ENCODE measurements at regions not wholly inside any gene's neighbourhood (a gene's known extent, or its start where the extent isn't known, plus 50 kb on each side); places are given as distances from the start of the nearest gene placed in this dataset.

- intact Hi-C loops (cut with micrococcal nuclease), result no loop called here
- ATAC-seq (no peak), DNase-seq (ENCODE audit: low read depth, low spot score) (no peak)
- ChIA-PET CTCF (no interaction called here), RAD21 (ENCODE audit: low non-redundant PET in 1 of 2, low total read pairs in 2 of 2, uncharacterized antibody in 2 of 2, unreplicated experiment in 2 of 2) (no interaction called here), POLR2A (no interaction called here)
- Histone ChIP-seq H3K36me3 (ENCODE audit: control insufficient read depth in 1 of 2, insufficient read depth in 2 of 2, low read length in 2 of 2) (no peaks in the 10 kb centered on the region), H3K9me2 (ENCODE audit: insufficient read depth) (no peaks in the 10 kb centered on the region), H3K27me3 (ENCODE audit: insufficient read depth, low read length) (peaks cover 90% of the 10 kb centered on the region), H3K4me3 (replicated peaks in 1 of 2; ENCODE audit: low read depth in 1 of 2, low read length in 2 of 2) (no peak overlapping the region), H3K4me1 (ENCODE audit: control insufficient read depth in 1 of 2, insufficient read depth in 2 of 2, low read length in 2 of 2) (no peaks in the 10 kb centered on the region), H4K20me1 (ENCODE audit: insufficient read depth) (no peaks in the 10 kb centered on the region), H3K9me3 (ENCODE audit: control insufficient read depth in 1 of 2, insufficient read depth in 1 of 2, low read depth in 1 of 2, low read length in 2 of 2) (no peaks in the 10 kb centered on the region), H3K9ac (ENCODE audit: low read length) (no peak overlapping the region), H3K27ac (ENCODE audit: low read depth, low read length) (no peak overlapping the region), H3K79me2 (ENCODE audit: insufficient read depth, low read length) (no peaks in the 10 kb centered on the region), H2AFZ (ENCODE audit: low read depth, low read length, poor library complexity, severe bottlenecking) (no peak overlapping the region), H3K4me2 (ENCODE audit: low read length) (no peak overlapping the region)
- TF ChIP-seq MAX (IDR thresholded peaks at IDR 0.05) (no peak), EZH2phosphoT487 (IDR thresholded peaks at IDR 0.05; ENCODE audit: borderline replicate concordance) (no peak), POLR2A (IDR thresholded peaks at IDR 0.05; ENCODE audit: borderline replicate concordance, extremely low read depth, insufficient read depth, insufficient read length) (no peak), ELF1 (IDR thresholded peaks at IDR 0.05; ENCODE audit: borderline replicate concordance, low read depth) (no peak), POLR2AphosphoS5 (IDR thresholded peaks at IDR 0.05; ENCODE audit: low read depth, low read length) (no peak), ZNF274 (IDR thresholded peaks at IDR 0.05; ENCODE audit: low read depth, low read length) (no peak), SRF (IDR thresholded peaks at IDR 0.05; ENCODE audit: low read depth) (no peak), ATF3 (IDR thresholded peaks at IDR 0.05) (no peak), REST (IDR thresholded peaks at IDR 0.05; ENCODE audit: low read depth) (no peak), SIN3A (IDR thresholded peaks at IDR 0.05; ENCODE audit: low read depth) (no peak), EGR1 (IDR thresholded peaks at IDR 0.05; ENCODE audit: low read depth) (no peak), ZBTB33 (IDR thresholded peaks at IDR 0.05; ENCODE audit: extremely low read depth, insufficient replicate concordance, low read length) (no peak)
- BruUV-seq (replicated peaks), result no TSS peak
Observed at GRCh38 chr12:112738531-112738930, 53.0 kb upstream of the RPH3A start.
